GM18951 (cell line): ENCODE measurements at regions not wholly inside any gene's neighbourhood (a gene's known extent, or its start where the extent isn't known, plus 50 kb on each side); places are given as distances from the start of the nearest gene placed in this dataset.

Experiments used
- POLR2A ChIP-seq: IDR thresholded peaks from 4 replicates; pipeline ENCODE4 v1.6.1; 2011; ENCODE audit warnings: mild to moderate bottlenecking; ENCODE audit not compliant: insufficient read length, insufficient read depth; ENCODE audit errors: extremely low read depth
- in situ Hi-C: fragments of 300-500 bp; cut with MboI; formaldehyde crosslinking; loops from one replicate; pipeline ENCODE4 v1.12.0; 2022; ENCODE audit warnings: low sequenced_read_pairs, mixed read lengths, inconsistent platforms; ENCODE audit not compliant: unreplicated experiment

DNA sequence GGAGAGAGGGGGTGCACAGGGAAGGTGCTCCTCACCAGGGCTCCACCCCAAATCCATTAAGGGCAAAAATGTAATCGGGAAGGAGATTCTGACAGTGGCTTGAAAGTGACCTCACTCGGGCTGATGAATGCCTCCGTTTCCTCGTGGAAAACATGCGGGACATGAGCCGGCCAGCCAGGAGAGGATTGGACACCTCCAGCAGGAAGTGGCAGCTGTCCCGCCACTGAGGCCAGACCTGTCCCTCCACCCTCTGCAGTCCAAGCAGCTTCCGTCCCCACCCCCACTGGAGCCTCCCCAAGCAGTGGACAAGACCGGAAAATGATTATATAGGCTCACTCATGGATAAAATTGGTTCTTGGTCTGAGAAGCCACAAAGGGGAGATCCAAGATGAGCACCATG, 82.1 kb upstream of the CCL1 start:
- in situ Hi-C loops = no loop called here
- TF ChIP-seq POLR2A = no peak

DNA sequence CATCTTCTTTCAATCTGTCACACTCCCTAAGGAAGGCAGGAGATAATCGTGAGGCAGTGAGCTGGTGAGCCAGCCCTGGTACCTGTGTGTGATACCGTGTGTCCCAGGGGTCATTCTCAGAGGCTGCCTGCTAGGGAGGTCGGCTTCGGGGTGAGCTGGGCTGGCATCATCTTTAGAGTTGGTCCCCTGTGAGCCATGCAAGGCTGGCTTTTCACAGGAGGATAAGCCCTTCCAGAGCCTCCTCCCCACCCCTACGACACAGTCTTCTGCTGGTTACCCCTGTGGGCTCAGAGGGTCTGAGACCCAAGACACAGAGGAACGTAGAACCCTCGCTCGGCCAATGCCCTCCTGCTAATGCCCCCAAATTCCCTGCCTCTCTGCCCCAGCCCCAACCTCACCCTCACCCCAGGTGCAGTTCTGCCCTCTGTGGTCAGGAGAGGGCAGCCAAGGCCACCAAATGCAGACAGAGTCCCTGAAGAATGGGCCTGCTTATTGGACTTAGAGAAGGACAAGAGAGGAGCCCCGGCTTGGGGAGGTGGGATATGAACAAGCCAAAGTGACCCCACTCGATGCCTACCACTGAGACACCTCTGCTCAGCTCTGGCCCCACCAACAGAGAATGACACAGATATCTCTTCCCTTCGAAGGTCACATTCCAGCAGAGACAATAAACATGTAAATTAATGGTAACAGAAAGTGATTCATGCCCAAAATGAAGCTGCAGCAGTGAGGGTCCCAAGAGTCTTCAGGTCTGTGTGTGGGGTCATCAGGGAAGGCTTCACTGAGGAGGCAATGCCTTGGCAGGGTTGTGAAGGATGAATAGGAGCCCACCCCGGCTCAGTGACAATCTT, 80.8 kb upstream of the CCL1 start:
- in situ Hi-C loops = no loop called here

DNA sequence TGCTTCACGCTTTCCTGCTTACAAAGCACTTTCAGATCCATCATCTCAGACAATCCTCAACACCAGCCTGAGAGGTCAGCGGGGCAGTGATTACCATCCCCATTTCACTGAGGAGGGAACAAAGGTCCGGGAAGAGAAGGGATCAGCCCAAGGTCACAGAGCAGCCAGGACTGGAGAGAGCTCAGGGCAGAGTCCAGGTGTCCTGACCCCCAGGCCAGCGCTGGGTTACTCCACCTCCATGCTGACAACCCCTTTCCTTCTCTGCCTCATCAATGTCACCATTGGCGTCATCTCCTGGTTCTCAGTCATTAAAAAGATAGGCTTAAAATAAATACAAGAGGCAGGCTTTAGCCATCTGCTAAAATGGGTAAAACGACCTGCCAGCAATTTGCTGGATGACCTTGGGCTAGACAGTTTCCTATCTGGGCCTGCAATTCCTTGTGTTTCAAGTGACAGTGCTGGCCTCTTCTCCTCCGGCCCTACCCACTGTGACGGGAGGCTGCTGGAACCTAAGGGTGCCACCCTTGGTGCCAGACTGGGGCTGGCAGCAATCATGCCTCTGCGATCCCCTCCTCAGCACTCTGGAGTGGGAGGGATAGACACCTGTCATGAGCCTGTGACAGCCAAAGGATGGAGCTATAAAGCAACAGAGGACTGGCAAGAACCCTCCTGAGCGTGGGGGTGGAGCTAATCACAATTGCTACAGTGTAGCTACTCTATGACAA, 79.5 kb upstream of the CCL1 start:
- in situ Hi-C loops = no loop called here
- TF ChIP-seq POLR2A = no peak

More for the DNA sequence above, 80.8 kb upstream of the CCL1 start:
- no peak for TF ChIP-seq POLR2A

DNA sequence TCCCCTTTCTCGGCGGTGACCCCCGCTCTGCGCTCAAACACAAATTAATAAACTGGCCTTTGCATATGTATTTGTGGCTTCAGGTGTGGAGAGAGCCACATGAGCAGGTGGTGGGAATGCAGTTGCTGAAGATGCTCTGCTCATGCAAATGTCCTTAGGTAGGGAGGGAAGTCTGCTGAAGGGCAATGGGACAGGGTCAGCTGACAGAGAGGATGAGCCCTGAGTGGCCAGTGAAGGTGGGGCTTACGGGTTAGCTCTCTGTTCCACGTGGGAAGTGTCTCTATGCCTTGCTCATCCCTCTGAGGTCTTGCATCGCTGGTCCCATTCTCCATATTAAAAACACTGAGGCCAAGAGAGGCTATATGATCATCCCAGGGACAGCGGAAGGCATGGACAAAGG, 74.2 kb upstream of the CCL1 start:
- TF ChIP-seq POLR2A = no peak
- in situ Hi-C loops = no loop called here

DNA sequence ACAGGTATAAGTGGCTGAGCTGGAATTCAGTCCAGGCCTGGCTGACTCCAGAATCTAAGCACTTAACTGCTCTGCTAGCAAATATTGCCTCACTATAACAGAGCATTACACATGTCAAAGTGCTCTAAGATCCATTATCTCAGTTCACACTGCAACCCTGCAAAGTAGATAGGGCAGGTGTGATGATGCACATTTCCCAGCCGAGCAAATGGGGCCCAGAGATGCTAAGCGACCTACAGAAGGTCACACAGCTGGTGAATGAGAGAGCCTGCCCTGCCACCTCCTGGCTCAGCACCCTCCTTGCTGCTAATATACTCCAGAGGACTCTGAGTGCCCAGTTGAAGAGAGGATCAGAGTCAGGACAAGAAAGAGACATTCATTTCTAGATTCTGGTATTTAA, 73.6 kb upstream of the CCL1 start:
- in situ Hi-C loops = no loop called here
- TF ChIP-seq POLR2A = no peak

DNA sequence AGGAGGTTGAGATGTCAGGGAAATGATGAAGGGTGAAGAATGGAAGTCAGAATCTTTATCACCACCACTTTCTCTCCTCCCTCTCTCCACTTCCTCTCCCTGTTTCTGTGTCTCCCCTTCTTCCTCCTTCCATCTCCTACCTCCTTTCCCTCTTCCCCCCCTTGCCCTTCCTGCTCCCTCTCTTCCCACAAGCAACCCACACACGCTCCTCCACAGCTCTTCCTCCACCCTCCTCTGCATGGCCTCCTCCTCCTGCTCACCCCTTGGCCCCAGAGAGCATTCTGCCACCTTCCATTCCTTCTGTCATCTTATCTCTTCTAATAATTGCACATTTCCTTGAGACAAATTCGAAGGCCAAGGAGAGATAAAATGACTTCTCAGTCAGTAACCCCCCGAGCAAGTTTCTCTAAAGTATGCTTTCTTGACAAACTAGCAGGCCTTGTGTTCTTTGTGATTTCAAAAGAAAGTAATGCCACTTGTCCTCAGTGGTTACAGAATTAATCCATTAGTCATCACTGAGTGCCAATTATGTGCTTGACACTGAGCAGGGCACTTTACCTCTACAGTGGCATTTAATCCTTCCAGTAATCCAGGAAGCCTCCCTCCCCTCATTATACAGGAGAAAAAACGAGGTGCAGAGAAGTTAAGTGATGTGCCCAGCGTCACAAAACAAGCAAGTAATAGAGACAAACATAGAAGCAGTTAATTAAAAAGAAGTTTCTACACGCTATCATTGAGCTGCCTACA, 72.3 kb upstream of the CCL1 start:
- in situ Hi-C loops = no loop called here
- no peak for TF ChIP-seq POLR2A

DNA sequence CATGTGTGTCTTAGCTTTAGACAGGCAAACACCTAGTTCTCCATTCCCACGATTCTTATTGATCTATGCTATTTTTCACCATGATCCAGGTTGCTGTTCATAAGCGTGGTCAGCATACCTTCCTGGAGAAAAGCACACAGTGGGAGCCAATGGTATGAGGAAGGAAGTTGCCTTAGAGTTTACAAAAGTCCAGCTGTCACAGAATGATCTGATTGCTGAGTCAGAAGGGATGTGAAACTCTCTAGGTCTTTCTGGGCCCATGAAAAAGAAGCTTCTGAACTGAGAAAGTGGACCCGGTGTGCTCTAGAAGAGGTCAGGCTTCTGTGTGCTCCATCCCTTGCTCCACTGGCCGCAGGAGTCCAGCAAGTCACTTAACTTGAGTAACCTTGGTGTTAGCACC, 71.0 kb upstream of the CCL1 start:
- no peak for TF ChIP-seq POLR2A
- in situ Hi-C loops = no loop called here

DNA sequence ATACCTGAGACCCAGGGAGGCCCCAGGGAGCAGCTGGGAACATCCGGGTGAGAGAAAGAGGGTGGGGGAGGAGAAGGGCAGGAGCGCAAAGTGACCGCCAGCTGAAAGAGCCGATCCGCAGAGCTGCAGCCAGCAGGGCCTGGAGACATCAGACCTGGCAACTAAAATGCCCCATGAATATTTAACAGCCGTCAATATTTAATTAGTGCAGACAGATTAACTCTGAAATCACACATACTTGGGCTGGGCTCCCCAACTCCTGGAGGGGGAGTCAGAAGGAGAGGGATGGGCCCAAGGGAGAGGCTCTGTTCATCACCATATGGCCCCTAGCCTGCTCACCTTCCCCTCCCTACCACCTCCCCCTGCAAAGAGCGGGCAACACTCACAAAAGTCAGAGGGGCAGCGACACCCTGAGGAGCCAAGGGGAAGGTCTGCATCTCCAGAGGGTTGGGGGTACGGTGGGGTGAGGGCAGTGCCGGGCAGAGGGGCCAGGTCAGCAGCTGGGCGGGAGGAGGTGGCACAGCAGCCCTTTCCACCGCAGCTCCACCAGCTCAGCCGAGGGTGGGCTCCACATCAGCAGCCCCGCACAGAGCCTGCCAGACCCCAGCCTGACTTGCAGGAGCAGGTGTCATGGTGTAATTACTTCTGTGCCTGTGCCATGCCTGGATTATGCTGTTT, 61.9 kb upstream of the CCL1 start:
- no peak for TF ChIP-seq POLR2A
- in situ Hi-C loops = loop anchor here (5.0 kb wide), 1 partner anchor 697 kb away; the partner anchor contains the start of gene FNDC8

DNA sequence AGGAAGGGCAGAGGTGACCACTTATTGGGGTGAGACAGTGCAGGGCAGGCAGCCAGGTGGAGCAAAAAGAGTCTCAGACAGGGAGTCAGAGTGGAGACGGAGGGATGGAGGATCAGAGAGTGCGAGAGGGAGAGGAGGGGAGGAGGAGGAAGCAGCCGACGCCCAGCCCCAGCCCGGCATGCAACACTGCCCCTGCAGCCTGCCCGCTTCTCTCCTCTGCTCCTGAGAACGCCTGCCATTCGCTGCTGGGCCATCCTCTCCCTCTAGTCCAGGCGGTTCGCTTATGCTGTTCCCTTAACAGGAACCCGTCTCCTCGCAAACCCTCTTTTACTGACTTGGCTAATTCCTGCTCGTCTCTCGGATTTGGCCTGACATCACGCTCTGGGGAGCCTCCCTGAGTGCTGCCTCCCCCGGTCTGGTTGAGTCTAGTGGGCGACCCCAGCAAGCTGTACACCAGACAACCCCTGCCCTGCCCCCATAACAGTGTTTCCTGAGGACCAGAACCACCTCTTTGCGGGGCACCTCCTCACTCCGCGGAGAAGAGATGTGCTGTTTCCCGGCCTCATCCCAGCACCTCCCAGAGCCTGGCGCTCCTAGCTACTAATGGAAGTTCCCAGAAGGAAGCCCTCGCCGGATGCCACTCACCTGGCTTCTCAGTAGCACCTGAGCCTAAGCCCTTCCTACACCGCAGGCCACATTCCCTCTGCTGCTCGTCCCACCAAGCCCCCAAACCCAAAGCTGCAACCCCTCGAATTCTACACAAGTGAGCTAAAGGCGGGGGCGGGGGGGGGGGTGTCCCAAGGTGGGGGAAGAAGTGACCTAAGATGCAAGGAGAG, 61.2 kb upstream of the CCL1 start:
- in situ Hi-C loops = loop anchor here (5.0 kb wide), 1 partner anchor 698 kb away; the partner anchor contains the start of gene FNDC8
- TF ChIP-seq POLR2A = no peak

DNA sequence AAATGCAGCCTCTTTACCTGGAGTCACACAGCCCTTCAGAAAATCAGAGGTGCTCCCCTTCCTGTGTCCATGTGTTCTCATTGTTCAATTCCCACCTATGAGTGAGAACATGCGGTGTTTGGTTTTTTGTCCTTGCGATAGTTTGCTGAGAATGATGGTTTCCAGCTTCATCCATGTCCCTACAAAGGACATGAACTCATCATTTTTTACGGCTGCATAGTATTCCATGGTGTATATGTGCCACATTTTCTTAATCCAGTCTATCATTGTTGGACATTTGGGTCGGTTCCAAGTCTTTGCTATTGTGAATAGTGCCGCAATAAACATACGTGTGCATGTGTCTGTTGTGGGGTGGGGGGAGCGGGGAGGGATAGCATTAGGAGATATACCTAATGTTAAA, 60.3 kb upstream of the CCL1 start:
- in situ Hi-C loops = loop anchor here (5.0 kb wide), 1 partner anchor 699 kb away; the partner anchor contains the start of gene FNDC8

DNA sequence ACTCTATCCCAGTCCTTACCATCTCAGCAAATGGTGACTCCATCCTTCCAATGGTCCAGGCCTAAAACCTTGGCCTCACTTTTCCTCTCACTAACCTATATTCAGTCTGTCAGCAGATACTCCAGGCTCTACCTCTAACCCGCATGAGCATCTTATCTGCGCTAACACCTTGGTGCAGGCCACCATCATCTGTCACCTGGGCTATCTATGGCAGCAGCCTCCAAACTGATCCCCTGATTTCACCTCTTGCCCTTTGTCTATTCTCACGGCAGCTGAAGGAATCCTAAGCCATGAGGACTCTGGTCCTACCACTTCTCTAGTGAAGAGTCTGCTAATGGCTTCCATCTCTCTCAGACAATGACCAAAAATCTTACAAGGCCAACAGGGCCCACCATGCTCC, 57.9 kb upstream of the CCL1 start:
- in situ Hi-C loops = loop anchor here (5.0 kb wide), 1 partner anchor 701 kb away; the partner anchor contains the start of gene FNDC8
- TF ChIP-seq POLR2A = no peak

DNA sequence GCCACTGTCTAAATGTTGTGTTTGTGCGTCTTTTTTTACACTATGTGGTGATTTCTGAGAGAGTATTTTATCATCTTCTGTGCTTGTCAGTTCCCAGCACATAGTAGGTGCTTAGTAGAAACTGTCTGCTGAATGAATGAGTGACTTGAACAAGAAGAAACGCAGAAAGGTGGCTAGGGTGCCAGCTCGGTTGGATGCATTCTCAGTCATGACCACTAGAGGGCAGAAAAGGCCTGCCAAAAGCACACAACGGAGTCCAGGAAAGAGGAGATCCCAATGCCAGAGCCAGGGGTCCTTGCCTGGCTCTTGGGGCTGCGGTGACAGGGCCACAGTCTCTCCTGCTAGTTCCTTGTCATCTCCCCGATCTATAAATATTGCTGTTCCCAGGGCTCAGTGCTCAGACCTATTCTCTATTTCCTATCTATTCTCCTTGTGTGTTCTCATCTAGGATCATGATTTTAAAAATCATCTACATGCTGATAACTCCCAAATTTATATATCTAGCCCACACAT, 57.3 kb upstream of the CCL1 start:
- in situ Hi-C loops = loop anchor here (5.0 kb wide), 1 partner anchor 702 kb away; the partner anchor contains the start of gene FNDC8
- TF ChIP-seq POLR2A = no peak
